Activated CD4-positive, alpha-beta memory T cell treated with anti-CD3 and anti-CD28 coated beads for 36 hours (primary cell): ENCODE measurements at regions not wholly inside any gene's neighbourhood (a gene's known extent, or its start where the extent isn't known, plus 50 kb on each side); places are given as distances from the start of the nearest gene placed in this dataset.

Experiments used
- CTCF ChIA-PET: fragments of 350-600 bp; sonication (Branson Sonifier 250); formaldehyde crosslinking; loops from one replicate; lab custom pipeline; 2021; ENCODE audit warnings: antibody characterized with exemption, inconsistent platforms; lab: Charles Lee
- POLR2A ChIA-PET: fragments of 350-600 bp; sonication (Branson Sonifier 250); formaldehyde crosslinking; loops from one replicate; lab custom pipeline; 2021; ENCODE audit warnings: antibody characterized with exemption; lab: Charles Lee
- DNase-seq: peaks from one replicate; pipeline ENCODE4 v3.0.0-alpha.2; 2020
- H3K27ac Mint-ChIP-seq: one replicate; pipeline ENCODE4 v1.8.0; 2021; ENCODE audit warnings: mixed read lengths
- H3K27me3 Mint-ChIP-seq: one replicate; pipeline ENCODE4 v1.8.0; 2021; ENCODE audit warnings: mixed read lengths
- H3K36me3 Mint-ChIP-seq: one replicate; pipeline ENCODE4 v1.8.0; 2021; ENCODE audit warnings: mixed read lengths
- H3K4me1 Mint-ChIP-seq: one replicate; pipeline ENCODE4 v1.8.0; 2021; ENCODE audit warnings: low read depth, mixed read lengths
- H3K4me3 Mint-ChIP-seq: one replicate; pipeline ENCODE4 v1.8.0; 2021; ENCODE audit warnings: mild to moderate bottlenecking, mixed read lengths
- H3K9me3 Mint-ChIP-seq: one replicate; pipeline ENCODE4 v1.8.0; 2021; ENCODE audit warnings: mixed read lengths
- intact Hi-C: fragments of 100-400 bp; cut with micrococcal nuclease; formaldehyde crosslinking; loops from one replicate; pipeline ENCODE4 v1.15.1; 2023

DNA sequence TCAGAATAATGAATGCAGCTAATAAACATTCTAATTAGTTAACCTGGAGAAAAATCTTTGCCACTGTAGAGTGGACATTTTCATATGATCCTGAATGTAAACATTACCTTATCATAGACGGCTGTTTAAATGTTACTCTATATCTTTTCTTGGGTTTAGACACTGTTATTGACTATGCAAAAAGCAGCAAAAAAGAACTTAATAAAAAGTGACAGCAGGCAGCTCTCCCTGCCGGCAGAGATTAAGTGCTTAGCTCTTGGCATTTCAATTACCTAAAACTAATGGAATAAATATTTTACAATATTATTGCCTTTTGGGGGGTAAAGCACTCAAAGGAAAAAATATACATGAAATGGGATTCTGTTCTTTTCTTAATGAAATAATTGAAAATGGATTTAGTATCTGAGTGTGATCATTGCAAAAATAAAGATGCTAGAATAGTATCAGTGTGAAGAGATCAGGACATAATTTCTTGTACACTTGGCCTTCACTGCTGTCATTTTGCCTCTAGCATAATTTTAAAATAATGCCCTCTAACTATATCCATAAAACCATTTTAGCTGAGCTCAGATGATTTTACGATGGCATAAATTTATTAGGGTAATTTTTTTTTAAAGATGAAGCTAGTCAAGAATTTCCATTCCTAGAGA is 203.4 kb upstream of the DPP10 start:
- ChIA-PET CTCF (no interaction called here), POLR2A (no interaction called here)
- Mint-ChIP-seq H3K4me3 (no peak overlapping the region), H3K27ac (no peak overlapping the region), H3K9me3 (no peaks in the 10 kb centered on the region), H3K36me3 (no peaks in the 10 kb centered on the region), H3K27me3 (peaks cover 6% of the 10 kb centered on the region), H3K4me1 (no peaks in the 10 kb centered on the region)
- DNase-seq = no peak
- intact Hi-C loops = no loop called here

DNA sequence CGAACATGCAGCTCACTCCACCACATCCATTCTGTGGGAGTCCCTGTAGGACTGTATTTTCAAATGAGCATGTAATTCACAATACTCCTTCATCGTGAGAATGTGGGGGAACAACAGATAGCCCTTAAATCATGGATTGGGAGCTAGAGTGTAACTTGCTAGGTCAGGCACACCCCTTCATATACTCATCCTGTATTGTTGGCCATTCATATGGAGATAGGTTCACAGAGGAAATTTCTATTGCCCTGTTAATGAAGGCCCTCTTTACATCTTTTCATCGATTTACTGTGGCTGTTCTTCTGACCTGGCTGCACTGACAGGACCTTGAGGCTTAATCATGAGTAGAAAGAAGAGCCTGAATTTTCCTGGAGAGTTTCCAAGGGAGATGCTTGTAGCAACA is 193.8 kb upstream of the DPP10 start:
- POLR2A ChIA-PET = no interaction called here
- Mint-ChIP-seq H3K27ac (no peak overlapping the region), H3K36me3 (no peaks in the 10 kb centered on the region), H3K9me3 (no peaks in the 10 kb centered on the region), H3K4me1 (no peaks in the 10 kb centered on the region), H3K27me3 (no peaks in the 10 kb centered on the region), H3K4me3 (no peak overlapping the region)
- CTCF ChIA-PET = no interaction called here
- DNase-seq = no peak
- intact Hi-C loops = no loop called here

DNA sequence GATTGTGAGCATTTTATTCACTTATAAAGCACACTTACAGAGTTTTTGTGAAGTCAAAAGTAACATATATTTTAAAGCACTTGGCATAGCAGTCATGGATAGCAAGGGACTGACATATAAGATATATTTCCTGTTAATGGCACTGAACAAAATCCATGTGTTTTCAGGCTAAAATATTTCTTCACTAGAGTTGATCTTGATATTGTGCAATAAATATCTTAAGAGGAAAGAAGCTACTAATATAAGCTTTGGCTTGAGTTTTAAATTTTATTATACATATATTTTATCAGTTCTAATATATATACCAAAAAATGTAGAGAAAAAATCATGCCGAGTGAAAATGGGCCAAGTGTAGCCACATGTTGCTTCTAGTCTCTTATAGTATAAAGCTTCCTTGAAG is 189.7 kb upstream of the DPP10 start:
- Mint-ChIP-seq H3K4me1 (no peaks in the 10 kb centered on the region), H3K36me3 (no peaks in the 10 kb centered on the region), H3K9me3 (no peaks in the 10 kb centered on the region), H3K4me3 (no peak overlapping the region), H3K27me3 (peaks cover 3% of the 10 kb centered on the region), H3K27ac (no peak overlapping the region)
- DNase-seq = no peak
- ChIA-PET CTCF (no interaction called here), POLR2A (no interaction called here)
- intact Hi-C loops = no loop called here

GRCh38 chr2:114254875-114255274 is 187.6 kb upstream of the DPP10 start:
- H3K27me3 Mint-ChIP-seq = peaks cover 5% of the 10 kb centered on the region
- no peak overlapping the region for H3K27ac Mint-ChIP-seq
- H3K9me3 Mint-ChIP-seq = no peaks in the 10 kb centered on the region
- no peaks in the 10 kb centered on the region for H3K4me1 Mint-ChIP-seq
- intact Hi-C loops = no loop called here
- POLR2A ChIA-PET = no interaction called here
- no peak overlapping the region for H3K4me3 Mint-ChIP-seq
- no peak for DNase-seq
- CTCF ChIA-PET = no interaction called here
- H3K36me3 Mint-ChIP-seq = no peaks in the 10 kb centered on the region

- no peaks in the 10 kb centered on the region for H3K4me1 Mint-ChIP-seq
- H3K4me3 Mint-ChIP-seq = no peak overlapping the region
- no peaks in the 10 kb centered on the region for H3K36me3 Mint-ChIP-seq
- ChIA-PET CTCF (no interaction called here), POLR2A (no interaction called here)
- DNase-seq = no peak
- H3K27me3 Mint-ChIP-seq = peaks cover 5% of the 10 kb centered on the region
- no peaks in the 10 kb centered on the region for H3K9me3 Mint-ChIP-seq
- intact Hi-C loops = no loop called here
- H3K27ac Mint-ChIP-seq = no peak overlapping the region
These were observed 183.1 kb upstream of the DPP10 start for GRCh38 chr2:114259389-114259788.

- Mint-ChIP-seq H3K27ac (no peak overlapping the region), H3K9me3 (no peaks in the 10 kb centered on the region), H3K27me3 (peaks cover 2% of the 10 kb centered on the region), H3K4me3 (no peak overlapping the region), H3K36me3 (no peaks in the 10 kb centered on the region), H3K4me1 (no peaks in the 10 kb centered on the region)
- ChIA-PET CTCF (no interaction called here), POLR2A (no interaction called here)
- no peak for DNase-seq
- intact Hi-C loops = no loop called here
These were observed 181.1 kb upstream of the DPP10 start for GRCh38 chr2:114261366-114261765.

- H3K4me3 Mint-ChIP-seq = no peak overlapping the region
- H3K9me3 Mint-ChIP-seq = no peaks in the 10 kb centered on the region
- H3K27me3 Mint-ChIP-seq = peaks cover 3% of the 10 kb centered on the region
- H3K4me1 Mint-ChIP-seq = no peaks in the 10 kb centered on the region
- intact Hi-C loops = no loop called here
- no peak for DNase-seq
- no peaks in the 10 kb centered on the region for H3K36me3 Mint-ChIP-seq
- ChIA-PET POLR2A (no interaction called here), CTCF (no interaction called here)
- H3K27ac Mint-ChIP-seq = no peak overlapping the region
These were observed 177.2 kb upstream of the DPP10 start for GRCh38 chr2:114265261-114265660.

DNA sequence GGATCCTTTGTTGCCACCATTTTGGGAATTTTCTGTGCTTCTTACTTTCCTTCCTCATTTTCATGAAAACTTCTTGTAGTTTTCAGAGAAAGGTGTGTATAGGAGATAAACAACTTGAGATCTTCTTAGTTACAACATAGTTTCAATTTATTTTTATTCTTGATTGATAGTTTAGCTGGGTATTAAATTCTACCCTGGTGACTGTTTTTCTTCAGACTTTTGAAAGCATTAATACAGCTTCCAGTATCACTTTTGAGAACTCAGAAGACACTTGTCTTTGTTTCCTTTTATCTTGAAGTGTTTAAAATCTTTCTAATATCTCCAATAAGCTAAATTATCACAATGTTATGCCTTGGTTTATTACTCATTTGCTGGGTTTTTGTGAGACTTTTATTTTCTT is 167.5 kb upstream of the DPP10 start:
- peaks cover 18% of the 10 kb centered on the region for H3K9me3 Mint-ChIP-seq
- DNase-seq = no peak
- CTCF ChIA-PET = interaction anchor here (0.6 kb wide), 1 partner anchor 164 kb away, joined by 4 read pairs; no protein-coding TSS in a partner anchor
- intact Hi-C loops = no loop called here
- no peak overlapping the region for H3K4me3 Mint-ChIP-seq
- H3K4me1 Mint-ChIP-seq = no peaks in the 10 kb centered on the region
- peaks cover 4% of the 10 kb centered on the region for H3K27me3 Mint-ChIP-seq
- POLR2A ChIA-PET = no interaction called here
- no peak overlapping the region for H3K27ac Mint-ChIP-seq
- peaks cover 2% of the 10 kb centered on the region for H3K36me3 Mint-ChIP-seq

- ChIA-PET CTCF (no interaction called here), POLR2A (no interaction called here)
- Mint-ChIP-seq H3K9me3 (peaks cover 3% of the 10 kb centered on the region), H3K27me3 (peaks cover 12% of the 10 kb centered on the region), H3K4me1 (no peaks in the 10 kb centered on the region), H3K4me3 (no peak overlapping the region), H3K36me3 (no peaks in the 10 kb centered on the region), H3K27ac (no peak overlapping the region)
- DNase-seq = no peak
- intact Hi-C loops = no loop called here
These were observed 161.3 kb upstream of the DPP10 start for GRCh38 chr2:114281188-114281587.

DNA sequence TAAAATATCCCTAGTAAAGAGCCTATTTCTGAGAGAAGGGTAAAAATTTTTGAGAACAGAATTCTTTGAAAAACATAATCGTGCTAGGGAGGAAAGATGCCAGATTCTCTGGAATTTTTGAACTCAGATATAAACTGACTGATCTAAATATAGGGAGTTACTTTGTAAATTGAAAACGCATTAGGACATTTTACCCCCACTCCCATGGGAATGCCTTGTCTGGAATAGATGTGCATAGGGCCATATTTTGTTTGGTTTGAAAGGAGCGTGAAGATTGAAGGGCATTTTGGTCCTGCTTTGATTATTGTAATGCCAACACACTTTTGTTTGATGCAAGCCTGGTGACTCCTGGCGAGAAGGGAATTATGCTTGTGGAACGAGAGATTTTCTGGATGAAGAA is 158.7 kb upstream of the DPP10 start:
- intact Hi-C loops = no loop called here
- CTCF ChIA-PET = no interaction called here
- no peak overlapping the region for H3K27ac Mint-ChIP-seq
- H3K9me3 Mint-ChIP-seq = peaks cover 3% of the 10 kb centered on the region
- no peak overlapping the region for H3K4me3 Mint-ChIP-seq
- no peaks in the 10 kb centered on the region for H3K36me3 Mint-ChIP-seq
- H3K4me1 Mint-ChIP-seq = no peaks in the 10 kb centered on the region
- DNase-seq = no peak
- POLR2A ChIA-PET = no interaction called here
- H3K27me3 Mint-ChIP-seq = peaks cover 12% of the 10 kb centered on the region

DNA sequence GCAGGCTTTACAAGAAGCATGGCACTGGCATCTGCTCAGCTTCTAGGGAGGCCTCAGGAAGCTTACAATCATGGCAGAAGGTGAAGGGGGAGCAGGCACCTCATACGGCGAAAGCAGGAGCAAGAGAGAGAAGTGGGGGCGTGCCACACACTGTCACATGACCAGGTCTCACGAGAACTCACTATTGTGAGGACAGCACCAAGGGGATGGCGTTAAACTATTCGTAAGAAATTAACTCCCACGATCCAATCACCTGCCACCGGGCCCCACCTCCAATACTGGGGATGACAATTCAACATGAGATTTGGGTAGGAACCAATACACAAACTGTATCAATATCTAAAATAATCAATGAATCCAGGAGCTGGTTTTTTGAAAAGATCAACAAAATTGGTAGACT is 156.0 kb upstream of the DPP10 start:
- H3K36me3 Mint-ChIP-seq = no peaks in the 10 kb centered on the region
- H3K4me3 Mint-ChIP-seq = no peak overlapping the region
- DNase-seq = no peak
- peaks cover 9% of the 10 kb centered on the region for H3K27me3 Mint-ChIP-seq
- ChIA-PET CTCF (no interaction called here), POLR2A (no interaction called here)
- peaks cover 3% of the 10 kb centered on the region for H3K9me3 Mint-ChIP-seq
- H3K4me1 Mint-ChIP-seq = no peaks in the 10 kb centered on the region
- intact Hi-C loops = no loop called here
- no peak overlapping the region for H3K27ac Mint-ChIP-seq

DNA sequence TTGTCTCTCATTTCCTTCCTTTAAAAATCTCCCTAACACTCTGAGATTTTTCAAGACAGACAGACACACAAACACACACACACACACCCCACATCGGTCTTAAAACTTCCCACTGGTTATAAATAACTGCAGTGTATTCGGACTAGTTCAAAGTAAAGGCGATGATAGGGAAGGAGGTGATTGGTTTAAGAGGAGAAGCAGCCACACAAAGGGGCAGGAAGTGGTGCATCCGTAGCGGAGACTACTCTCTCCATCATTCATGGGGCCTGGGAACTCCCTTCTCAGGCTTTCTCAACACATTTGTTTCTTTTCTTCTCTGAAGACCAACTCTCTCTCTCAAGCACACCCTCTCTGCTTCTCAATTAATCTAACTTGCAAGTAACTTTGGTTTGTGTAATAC is 149.1 kb upstream of the DPP10 start:
- Mint-ChIP-seq H3K4me3 (no peak overlapping the region), H3K9me3 (no peaks in the 10 kb centered on the region), H3K27ac (no peak overlapping the region), H3K27me3 (peaks cover 7% of the 10 kb centered on the region), H3K4me1 (no peaks in the 10 kb centered on the region), H3K36me3 (no peaks in the 10 kb centered on the region)
- CTCF ChIA-PET = no interaction called here
- intact Hi-C loops = no loop called here
- DNase-seq = no peak
- POLR2A ChIA-PET = no interaction called here

DNA sequence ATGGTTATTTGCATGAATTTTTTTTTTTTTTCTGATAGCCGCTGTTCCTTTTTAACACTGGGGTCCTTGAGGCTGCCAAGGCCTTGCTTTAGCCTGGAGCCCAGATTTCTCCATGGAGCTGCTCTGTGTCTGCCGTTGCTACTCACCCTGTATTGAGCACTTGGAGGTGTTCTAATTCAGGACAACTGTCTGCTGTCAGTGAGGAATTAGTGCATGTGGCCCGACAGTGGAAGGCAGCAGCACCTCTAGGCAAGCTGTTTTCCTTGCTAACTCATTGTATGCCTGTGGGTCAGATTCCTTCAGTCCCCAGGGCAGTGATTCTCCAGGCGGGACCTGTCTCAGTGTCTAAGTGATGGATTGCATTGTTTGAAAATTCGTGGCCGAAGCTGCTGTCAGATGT is 147.7 kb upstream of the DPP10 start:
- H3K27ac Mint-ChIP-seq = no peak overlapping the region
- no peaks in the 10 kb centered on the region for H3K9me3 Mint-ChIP-seq
- H3K36me3 Mint-ChIP-seq = no peaks in the 10 kb centered on the region
- intact Hi-C loops = no loop called here
- H3K4me3 Mint-ChIP-seq = no peak overlapping the region
- POLR2A ChIA-PET = no interaction called here
- no peak for DNase-seq
- CTCF ChIA-PET = no interaction called here
- no peaks in the 10 kb centered on the region for H3K4me1 Mint-ChIP-seq
- peaks cover 7% of the 10 kb centered on the region for H3K27me3 Mint-ChIP-seq
